GM10248 (cell line): ENCODE measurements at regions not wholly inside any gene's neighbourhood (a gene's known extent, or its start where the extent isn't known, plus 50 kb on each side); places are given as distances from the start of the nearest gene placed in this dataset.

Experiments
- CTCF ChIA-PET: fragments of 300-600 bp; sonication (Branson Sonifier 250); formaldehyde crosslinking; extraction: SDS; loops from one replicate; lab custom pipeline; 2021; ENCODE audit warnings: antibody characterized with exemption; lab: Yijun Ruan, JAX
- POLR2A ChIA-PET: fragments of 350-650 bp; sonication (Branson Sonifier 250); formaldehyde crosslinking; extraction: SDS; loops from one replicate; lab custom pipeline; 2020; ENCODE audit warnings: antibody characterized with exemption; lab: Yijun Ruan, JAX
- DNase-seq: peaks from one replicate; pipeline ENCODE4 v3.0.0; 2012; ENCODE audit errors: extremely low spot score
- TF ChIP-seq, protein P1 (sequence below): IDR thresholded peaks from 2 replicates; pipeline ENCODE4 v1.5.1; 2012; ENCODE audit warnings: mild to moderate bottlenecking, low read depth; ENCODE audit errors: extremely low read depth, missing control alignments, control extremely low read depth

GRCh38 chr6:63154535-63154934 is 56.7 kb upstream of the FKBP1C start:
- no peak for DNase-seq
- ChIA-PET POLR2A (no interaction called here), CTCF (no interaction called here)
- TF ChIP-seq, protein P1, sequence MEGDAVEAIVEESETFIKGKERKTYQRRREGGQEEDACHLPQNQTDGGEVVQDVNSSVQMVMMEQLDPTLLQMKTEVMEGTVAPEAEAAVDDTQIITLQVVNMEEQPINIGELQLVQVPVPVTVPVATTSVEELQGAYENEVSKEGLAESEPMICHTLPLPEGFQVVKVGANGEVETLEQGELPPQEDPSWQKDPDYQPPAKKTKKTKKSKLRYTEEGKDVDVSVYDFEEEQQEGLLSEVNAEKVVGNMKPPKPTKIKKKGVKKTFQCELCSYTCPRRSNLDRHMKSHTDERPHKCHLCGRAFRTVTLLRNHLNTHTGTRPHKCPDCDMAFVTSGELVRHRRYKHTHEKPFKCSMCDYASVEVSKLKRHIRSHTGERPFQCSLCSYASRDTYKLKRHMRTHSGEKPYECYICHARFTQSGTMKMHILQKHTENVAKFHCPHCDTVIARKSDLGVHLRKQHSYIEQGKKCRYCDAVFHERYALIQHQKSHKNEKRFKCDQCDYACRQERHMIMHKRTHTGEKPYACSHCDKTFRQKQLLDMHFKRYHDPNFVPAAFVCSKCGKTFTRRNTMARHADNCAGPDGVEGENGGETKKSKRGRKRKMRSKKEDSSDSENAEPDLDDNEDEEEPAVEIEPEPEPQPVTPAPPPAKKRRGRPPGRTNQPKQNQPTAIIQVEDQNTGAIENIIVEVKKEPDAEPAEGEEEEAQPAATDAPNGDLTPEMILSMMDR = no peak
